Lung (tissue), 11 donors: ENCODE measurements at regions not wholly inside any gene's neighbourhood (a gene's known extent, or its start where the extent isn't known, plus 50 kb on each side); places are given as distances from the start of the nearest gene placed in this dataset.
A peak's percentile ranks its signal among the peaks of the same experiment; 100 is the strongest.

Experiments
- ATAC-seq: fragments of 200-7000 bp; cut with Tn5 transposase; one replicate; pipeline ENCODE4 v1.9.1; 2020; ENCODE audit warnings: moderate number of reproducible peaks; ENCODE audit not compliant: insufficient read depth, low FRiP score
- DNase-seq, 3 donors: peaks; one replicate each; pipeline ENCODE4 v3.0.0-alpha.2; 2013 to 2017
- H3K27ac ChIP-seq, 2 donors: one replicate each; pipeline ENCODE4 v1.5.1; 2013; ENCODE audit warnings: mild to moderate bottlenecking in 2 of 2, moderate library complexity in 2 of 2, control low read depth in 1 of 2, inconsistent platforms in 1 of 2, low read depth in 1 of 2, low read length in 1 of 2
- H3K27me3 ChIP-seq, 3 donors: one replicate each; pipeline ENCODE4 v1.5.1; 2013; ENCODE audit warnings: low read length in 2 of 3; ENCODE audit not compliant: control insufficient read depth in 3 of 3, insufficient read depth in 3 of 3
- H3K36me3 ChIP-seq, 4 donors: one replicate each; pipeline ENCODE4 v1.5.1; 2013; ENCODE audit warnings: low read length in 4 of 4, mild to moderate bottlenecking in 1 of 4, moderate library complexity in 1 of 4; ENCODE audit not compliant: control insufficient read depth in 4 of 4, insufficient read depth in 4 of 4
- H3K4me1 ChIP-seq, 5 donors: one replicate each; pipeline ENCODE4 v1.5.1; 2013; ENCODE audit warnings: low read length in 5 of 5, mild to moderate bottlenecking in 2 of 5, moderate library complexity in 1 of 5; ENCODE audit not compliant: control insufficient read depth in 5 of 5, insufficient read depth in 5 of 5
- H3K4me3 ChIP-seq: one replicate; pipeline ENCODE4 v1.5.1; 2013; ENCODE audit warnings: mild to moderate bottlenecking, control low read depth, moderate library complexity
- H3K9ac ChIP-seq, 2 donors: one replicate each; pipeline ENCODE4 v1.5.1; 2013; ENCODE audit warnings: low read length in 2 of 2, control low read depth in 1 of 2; ENCODE audit not compliant: insufficient read depth in 1 of 2
- H3K9me3 ChIP-seq, 4 donors: one replicate each; pipeline ENCODE4 v1.5.1; 2013; ENCODE audit warnings: low read length in 3 of 4, mild to moderate bottlenecking in 1 of 4, moderate library complexity in 1 of 4; ENCODE audit not compliant: control insufficient read depth in 4 of 4, insufficient read depth in 3 of 4
- CTCF ChIP-seq: IDR thresholded peaks from 2 replicates; pipeline ENCODE4 v1.5.1; 2012; ENCODE audit warnings: mild to moderate bottlenecking; ENCODE audit errors: control extremely low read depth, extremely low read depth
- WGBS, 2 donors: extraction: QIAGEN DNeasy Blood & Tissue Kit; methylation state at CpG; one replicate each; pipeline ENCODE4 v1.1.7; 2013; 5-methylcytosine and 5-hydroxymethylcytosine counted together
- donor health status: control.
- donor health status: control.
- donor health status: Bipolar disorder and iron deficiency.
- donor health status: healthy.
- donor health status: DM: yes; HTN: yes; CAD: no.

GRCh38 chr11:32256466-32256865 is 165.6 kb downstream of the RCN1 start:
- H3K27ac ChIP-seq, result no peak overlapping the region
- no peak for TF ChIP-seq CTCF
- DNase-seq, result peak in 2 of 3 donors; percentile 85 to 90
- no peak overlapping the region for H3K4me3 ChIP-seq
- peak overlapping the region in 1 of 2 donors; percentile 54 for H3K9ac ChIP-seq
- H3K9me3 ChIP-seq, result no peaks in the 10 kb centered on the region
- H3K4me1 ChIP-seq, result peaks cover 0 to 66% (median 5%) of the 10 kb centered on the region in 5 donors
- H3K36me3 ChIP-seq, result no peaks in the 10 kb centered on the region
- no peak for ATAC-seq
- no peaks in the 10 kb centered on the region for H3K27me3 ChIP-seq
- WGBS, 2 donors, result 49 to 54% methylated on average over 4 of the region's 4 CpGs

GRCh38 chr11:32259641-32260081 is 168.8 kb downstream of the RCN1 start:
- Histone ChIP-seq H3K9ac (no peak overlapping the region), H3K27me3 (no peaks in the 10 kb centered on the region), H3K27ac (no peak overlapping the region), H3K4me1 (peaks cover 0 to 42% (median 5%) of the 10 kb centered on the region in 5 donors), H3K4me3 (no peak overlapping the region), H3K9me3 (no peaks in the 10 kb centered on the region), H3K36me3 (no peaks in the 10 kb centered on the region)
- DNase-seq (peak; percentile 96 to 100 (median 100)), ATAC-seq (peak; percentile 27)
- WGBS, 2 donors, result 20 to 36% methylated on average over 3 of the region's 3 CpGs
- TF ChIP-seq CTCF, result no peak

- 55 to 60% methylated on average over 1 of the region's 1 CpG for WGBS, 2 donors
- H3K4me3 ChIP-seq, result no peak overlapping the region
- no peak overlapping the region for H3K9ac ChIP-seq
- H3K27ac ChIP-seq, result no peak overlapping the region
- peaks cover 0 to 36% (median 0%) of the 10 kb centered on the region in 5 donors for H3K4me1 ChIP-seq
- no peak for DNase-seq
- H3K36me3 ChIP-seq, result no peaks in the 10 kb centered on the region
- ATAC-seq, result no peak
- no peaks in the 10 kb centered on the region for H3K27me3 ChIP-seq
- H3K9me3 ChIP-seq, result no peaks in the 10 kb centered on the region
- TF ChIP-seq CTCF, result no peak
These were observed 171.5 kb downstream of the RCN1 start for GRCh38 chr11:32262367-32262766.

- Histone ChIP-seq H3K27me3 (no peaks in the 10 kb centered on the region), H3K4me1 (peaks cover 0 to 25% (median 0%) of the 10 kb centered on the region in 5 donors), H3K9ac (no peak overlapping the region), H3K36me3 (no peaks in the 10 kb centered on the region), H3K27ac (no peak overlapping the region), H3K9me3 (no peaks in the 10 kb centered on the region), H3K4me3 (no peak overlapping the region)
- WGBS, 2 donors, result 65 to 80% methylated on average over 1 of the region's 1 CpG
- ATAC-seq (no peak), DNase-seq (no peak)
- TF ChIP-seq CTCF, result no peak
These were observed 169.4 kb downstream of the WT1 start for GRCh38 chr11:32265911-32266310.
